ENCODE measurements at regions not wholly inside any gene's neighbourhood (a gene's known extent, or its start where the extent isn't known, plus 50 kb on each side); places are given as distances from the start of the nearest gene placed in this dataset.

- DNase-seq (ENCODE audit: low read depth): no peak
Observed at GRCh38 chr13:78012046-78012445, 93.4 kb upstream of the EDNRB start.

- DNase-seq (ENCODE audit: low read depth): no peak
Observed at GRCh38 chr13:78004821-78005220, 86.2 kb upstream of the EDNRB start.

GRCh38 chr13:77999746-78000145 lies 81.1 kb upstream of the EDNRB start:
- no peak for DNase-seq (ENCODE audit: low read depth)

- DNase-seq (ENCODE audit: low read depth): no peak
Observed at GRCh38 chr13:77994166-77994565, 75.5 kb upstream of the EDNRB start.

- no peak for DNase-seq (ENCODE audit: low read depth)
Observed at GRCh38 chr13:77991003-77991402, 72.4 kb upstream of the EDNRB start.

- no peak for DNase-seq (ENCODE audit: low read depth)
Observed at GRCh38 chr13:77989281-77989680, 70.7 kb upstream of the EDNRB start.

GRCh38 chr13:77988355-77988754 lies 69.7 kb upstream of the EDNRB start:
- no peak for DNase-seq (ENCODE audit: low read depth)

GRCh38 chr13:77986713-77987112 lies 68.1 kb upstream of the EDNRB start:
- no peak for DNase-seq (ENCODE audit: low read depth)

GRCh38 chr13:77985866-77986636 lies 67.4 kb upstream of the EDNRB start:
- DNase-seq (ENCODE audit: low read depth): no peak

- DNase-seq (ENCODE audit: low read depth): no peak
Observed at GRCh38 chr13:77981281-77981881, 62.8 kb upstream of the EDNRB start.

- no peak for DNase-seq (ENCODE audit: low read depth)
Observed at GRCh38 chr13:77980592-77980991, 62.0 kb upstream of the EDNRB start.

- DNase-seq (ENCODE audit: low read depth): no peak
Observed at GRCh38 chr13:77979721-77980385, 61.2 kb upstream of the EDNRB start.

- no peak for DNase-seq (ENCODE audit: low read depth)
Observed at GRCh38 chr13:77975358-77976042, 56.9 kb upstream of the EDNRB start.

- no peak for DNase-seq (ENCODE audit: low read depth)
Observed at GRCh38 chr13:77969299-77969698, 50.7 kb upstream of the EDNRB start.

Measured in stimulated activated CD8-positive, alpha-beta memory T cell treated with anti-CD3 and anti-CD28 coated beads, Interleukin-4, amount 100 ng/mL, for 24 hours (primary cell).